Activated CD4-positive, alpha-beta T cell treated with anti-CD3 and anti-CD28 coated beads, Interleukin-2, Interleukin-6, amounts not matched to agents 100 ng/mL and 50 ng/mL, durations not matched to agents 16 hours and 8 hours (primary cell): ENCODE measurements at regions not wholly inside any gene's neighbourhood (a gene's known extent, or its start where the extent isn't known, plus 50 kb on each side); places are given as distances from the start of the nearest gene placed in this dataset.

Experiments
- DNase-seq: peaks from one replicate; pipeline ENCODE4 v3.0.0-alpha.2; 2020

- no peak for DNase-seq
Observed at GRCh38 chr12:115693970-115694369, 583.5 kb downstream of the MED13L start.

- DNase-seq: no peak
Observed at GRCh38 chr12:115691123-115691522, 586.4 kb downstream of the MED13L start.

GRCh38 chr12:115687094-115687493 is 590.4 kb downstream of the MED13L start:
- no peak for DNase-seq

- no peak for DNase-seq
Observed at GRCh38 chr12:115683240-115683780, 594.2 kb downstream of the MED13L start.

GRCh38 chr12:115680967-115681366 is 596.5 kb downstream of the MED13L start:
- DNase-seq: no peak

GRCh38 chr12:115672506-115673080 is 604.9 kb downstream of the MED13L start:
- DNase-seq: no peak

GRCh38 chr12:115672086-115672485 is 605.4 kb downstream of the MED13L start:
- DNase-seq: no peak

- DNase-seq: no peak
Observed at GRCh38 chr12:115670869-115671268, 606.6 kb downstream of the MED13L start.

GRCh38 chr12:115667116-115667515 is 610.4 kb downstream of the MED13L start:
- no peak for DNase-seq

GRCh38 chr12:115666168-115666567 is 611.3 kb downstream of the MED13L start:
- DNase-seq: no peak

GRCh38 chr12:115661112-115661511 is 616.4 kb downstream of the MED13L start:
- DNase-seq: no peak

- no peak for DNase-seq
Observed at GRCh38 chr12:115660211-115660805, 617.2 kb downstream of the MED13L start.

GRCh38 chr12:115659422-115659821 is 618.1 kb downstream of the MED13L start:
- no peak for DNase-seq

GRCh38 chr12:115657081-115658013 is 620.1 kb downstream of the MED13L start:
- no peak for DNase-seq

GRCh38 chr12:115650026-115650425 is 627.5 kb downstream of the MED13L start:
- no peak for DNase-seq

- no peak for DNase-seq
Observed at GRCh38 chr12:115648463-115648862, 629.0 kb downstream of the MED13L start.

GRCh38 chr12:115646210-115646609 is 631.3 kb downstream of the MED13L start:
- DNase-seq: no peak

GRCh38 chr12:115640929-115641328 is 636.6 kb downstream of the MED13L start:
- no peak for DNase-seq

- DNase-seq: no peak
Observed at GRCh38 chr12:115639648-115640012, 637.9 kb downstream of the MED13L start.

GRCh38 chr12:115638733-115639647 is 638.5 kb downstream of the MED13L start:
- DNase-seq: no peak

- DNase-seq: no peak
Observed at GRCh38 chr12:115636546-115636945, 640.9 kb downstream of the MED13L start.

- no peak for DNase-seq
Observed at GRCh38 chr12:115632308-115632707, 645.2 kb downstream of the MED13L start.

GRCh38 chr12:115630136-115630535 is 647.4 kb downstream of the MED13L start:
- no peak for DNase-seq
